BJ (cell line): ENCODE measurements at regions not wholly inside any gene's neighbourhood (a gene's known extent, or its start where the extent isn't known, plus 50 kb on each side); places are given as distances from the start of the nearest gene placed in this dataset.

Source experiments
- CTCF ChIA-PET: fragments of 350-600 bp; formaldehyde crosslinking; extraction: SDS; loops from one replicate; lab custom pipeline; 2021; ENCODE audit warnings: antibody characterized with exemption, inconsistent platforms; lab: Yijun Ruan, JAX
- POLR2A ChIA-PET: fragments of 300-600 bp; sonication (Branson Sonifier 250); formaldehyde crosslinking; extraction: SDS; loops from one replicate; lab custom pipeline; 2021; ENCODE audit warnings: antibody characterized with exemption; lab: Charles Lee
- DNase-seq: peaks from one replicate; pipeline ENCODE4 v3.0.0-alpha.2; 2011; ENCODE audit warnings: low read depth
- H3K27me3 ChIP-seq: 2 replicates; pipeline ENCODE4 v1.6.0; 2011; ENCODE audit warnings: low read length; ENCODE audit not compliant: control insufficient read depth, insufficient read depth
- H3K36me3 ChIP-seq: 2 replicates; pipeline ENCODE4 v1.5.1; 2011; ENCODE audit warnings: low read length; ENCODE audit not compliant: control insufficient read depth, insufficient read depth
- H3K4me3 ChIP-seq: 2 replicates; pipeline ENCODE4 v1.5.1; 2011; ENCODE audit warnings: low read depth, mild to moderate bottlenecking, control low read depth, low read length
- TF ChIP-seq, protein P1 (sequence below): IDR thresholded peaks from 2 replicates; pipeline ENCODE4 v1.5.1; 2011; ENCODE audit warnings: low read depth, mild to moderate bottlenecking, control low read depth, inconsistent platforms, low read length, moderate library complexity; ENCODE audit not compliant: insufficient read depth

DNA sequence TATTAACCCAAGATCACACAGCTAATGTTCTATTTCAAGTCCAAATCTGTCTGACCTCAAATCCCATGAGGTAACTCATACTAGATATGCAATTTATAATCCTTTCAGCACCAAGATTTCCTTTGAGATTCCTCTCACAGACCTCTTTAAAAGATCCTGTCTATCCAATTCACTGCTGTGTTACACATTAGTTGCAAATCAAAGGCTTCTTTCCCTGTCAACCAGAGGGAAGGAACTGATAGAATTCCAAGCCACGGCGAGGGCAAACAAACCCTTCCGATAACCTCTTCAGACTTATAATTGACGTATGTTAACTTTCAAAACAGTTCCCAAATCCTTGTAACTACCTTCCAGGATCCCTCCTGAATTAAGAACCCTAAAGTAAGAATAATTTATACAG, 168.9 kb downstream of the DRD1 start:
- H3K27me3 ChIP-seq: no peaks in the 10 kb centered on the region
- H3K36me3 ChIP-seq: no peaks in the 10 kb centered on the region
- ChIA-PET POLR2A (no interaction called here), CTCF (no interaction called here)
- H3K4me3 ChIP-seq: no peak overlapping the region
- TF ChIP-seq, protein P1, sequence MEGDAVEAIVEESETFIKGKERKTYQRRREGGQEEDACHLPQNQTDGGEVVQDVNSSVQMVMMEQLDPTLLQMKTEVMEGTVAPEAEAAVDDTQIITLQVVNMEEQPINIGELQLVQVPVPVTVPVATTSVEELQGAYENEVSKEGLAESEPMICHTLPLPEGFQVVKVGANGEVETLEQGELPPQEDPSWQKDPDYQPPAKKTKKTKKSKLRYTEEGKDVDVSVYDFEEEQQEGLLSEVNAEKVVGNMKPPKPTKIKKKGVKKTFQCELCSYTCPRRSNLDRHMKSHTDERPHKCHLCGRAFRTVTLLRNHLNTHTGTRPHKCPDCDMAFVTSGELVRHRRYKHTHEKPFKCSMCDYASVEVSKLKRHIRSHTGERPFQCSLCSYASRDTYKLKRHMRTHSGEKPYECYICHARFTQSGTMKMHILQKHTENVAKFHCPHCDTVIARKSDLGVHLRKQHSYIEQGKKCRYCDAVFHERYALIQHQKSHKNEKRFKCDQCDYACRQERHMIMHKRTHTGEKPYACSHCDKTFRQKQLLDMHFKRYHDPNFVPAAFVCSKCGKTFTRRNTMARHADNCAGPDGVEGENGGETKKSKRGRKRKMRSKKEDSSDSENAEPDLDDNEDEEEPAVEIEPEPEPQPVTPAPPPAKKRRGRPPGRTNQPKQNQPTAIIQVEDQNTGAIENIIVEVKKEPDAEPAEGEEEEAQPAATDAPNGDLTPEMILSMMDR: no peak
- DNase-seq: no peak

DNA sequence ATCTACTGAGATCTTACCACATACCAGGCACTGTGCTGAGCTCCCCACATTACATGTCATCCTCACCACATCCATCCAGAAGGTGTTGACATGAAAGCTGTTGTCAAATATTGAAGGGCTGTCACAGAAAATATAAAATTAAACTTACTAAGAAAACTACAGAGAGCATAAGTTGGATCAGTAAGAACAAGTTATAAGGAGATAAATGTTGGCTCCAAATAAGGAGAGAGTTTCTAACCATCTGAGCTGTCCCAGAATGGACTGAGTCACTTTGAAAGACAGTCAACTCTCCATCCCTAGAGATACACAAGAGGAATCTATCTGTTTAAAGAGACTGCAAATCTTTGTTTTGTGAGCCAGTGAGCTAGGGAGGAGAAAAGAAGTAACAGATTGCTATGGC, 169.8 kb downstream of the DRD1 start:
- DNase-seq: no peak
- POLR2A ChIA-PET: no interaction called here
- no peak overlapping the region for H3K4me3 ChIP-seq
- CTCF ChIA-PET: no interaction called here
- no peaks in the 10 kb centered on the region for H3K27me3 ChIP-seq
- TF ChIP-seq, protein P1: no peak
- H3K36me3 ChIP-seq: no peaks in the 10 kb centered on the region

DNA sequence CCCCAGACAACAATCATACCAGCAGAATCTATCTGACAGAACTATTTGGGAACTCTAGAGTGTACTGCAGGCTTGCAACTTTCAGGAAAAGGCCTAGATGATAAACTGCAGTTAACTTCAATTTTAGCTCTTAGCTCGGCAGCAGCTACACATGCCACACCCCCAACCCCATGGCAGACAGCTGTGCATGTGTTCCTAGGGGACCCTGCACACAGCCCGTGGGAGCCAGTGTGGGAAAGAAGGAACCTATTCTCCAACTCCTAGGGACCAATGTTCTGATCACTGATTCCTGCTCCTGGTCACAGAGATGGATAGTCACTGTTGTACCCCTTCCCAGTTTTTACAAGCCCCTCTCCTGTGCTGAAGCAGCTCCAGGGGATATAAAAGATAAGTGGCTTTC, 179.6 kb downstream of the DRD1 start:
- H3K36me3 ChIP-seq: no peaks in the 10 kb centered on the region
- H3K27me3 ChIP-seq: no peaks in the 10 kb centered on the region
- no peak for DNase-seq
- TF ChIP-seq, protein P1: no peak
- ChIA-PET CTCF (no interaction called here), POLR2A (no interaction called here)
- H3K4me3 ChIP-seq: no peak overlapping the region

DNA sequence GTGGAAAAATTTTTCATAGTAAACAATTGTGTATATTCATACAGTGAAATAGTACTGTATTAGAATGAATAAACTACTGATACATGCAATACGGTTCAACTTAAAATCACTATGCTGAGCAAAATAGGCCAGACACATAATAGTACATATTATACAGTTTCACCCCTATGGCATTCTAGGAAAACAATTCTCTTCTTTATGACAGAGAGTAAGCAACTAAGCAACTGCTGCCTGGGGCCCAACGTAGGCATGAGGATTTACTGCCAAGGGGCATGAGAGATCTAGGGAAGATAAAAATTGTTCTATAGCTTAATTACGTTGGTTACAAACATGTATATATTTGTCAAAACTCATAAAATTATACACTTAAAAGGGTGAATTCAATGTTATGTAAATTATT, 180.2 kb downstream of the DRD1 start:
- no peak for DNase-seq
- TF ChIP-seq, protein P1: no peak
- ChIA-PET CTCF (no interaction called here), POLR2A (no interaction called here)
- Histone ChIP-seq H3K36me3 (no peaks in the 10 kb centered on the region), H3K4me3 (no peak overlapping the region), H3K27me3 (no peaks in the 10 kb centered on the region)

DNA sequence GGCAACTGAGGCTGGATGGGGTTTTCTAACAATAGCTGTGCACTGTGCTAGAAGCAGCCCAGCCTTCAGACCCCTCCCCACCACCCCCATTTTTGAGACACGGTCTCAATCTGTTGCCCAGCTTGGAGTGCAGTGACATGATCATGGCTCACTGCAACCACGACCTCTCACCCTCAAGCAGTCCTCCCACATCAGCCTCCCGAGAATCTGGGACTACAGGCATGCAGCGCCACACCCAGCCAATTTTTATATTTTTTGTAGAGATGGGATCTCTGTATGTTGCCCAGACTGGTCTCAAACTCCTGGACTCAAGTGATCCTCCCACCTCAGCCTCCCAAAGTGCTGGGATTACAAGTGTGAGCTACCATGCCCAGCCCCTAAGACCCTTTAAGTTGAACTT, 182.5 kb downstream of the DRD1 start:
- H3K4me3 ChIP-seq: no peak overlapping the region
- ChIA-PET CTCF (no interaction called here), POLR2A (no interaction called here)
- no peaks in the 10 kb centered on the region for H3K27me3 ChIP-seq
- no peaks in the 10 kb centered on the region for H3K36me3 ChIP-seq
- TF ChIP-seq, protein P1: no peak
- no peak for DNase-seq
